Calu3 (cell line): ENCODE measurements at regions not wholly inside any gene's neighbourhood (a gene's known extent, or its start where the extent isn't known, plus 50 kb on each side); places are given as distances from the start of the nearest gene placed in this dataset.

Experiments used
- BruUV-seq: library from RNA; stranded (reverse); fragments of 400-500 nt; replicated peaks from 2 replicates; lab custom pipeline; 2021; lab: Mats Ljungman, UMichigan
- CTCF ChIA-PET: fragments of 300-600 bp; sonication (Branson Sonifier 250); formaldehyde crosslinking; loops from one replicate; lab custom pipeline; 2022; ENCODE audit warnings: antibody characterized with exemption; lab: Charles Lee
- DNase-seq: peaks from one replicate; pipeline ENCODE4 v3.0.0; 2022
- H3K27ac Mint-ChIP-seq: one replicate; pipeline ENCODE4 v1.8.0; 2022; ENCODE audit warnings: mixed read lengths; ENCODE audit not compliant: unreplicated experiment
- H3K27me3 Mint-ChIP-seq: one replicate; pipeline ENCODE4 v1.8.0; 2022; ENCODE audit warnings: mixed read lengths; ENCODE audit not compliant: unreplicated experiment
- H3K36me3 Mint-ChIP-seq: one replicate; pipeline ENCODE4 v1.8.0; 2022; ENCODE audit warnings: mild to moderate bottlenecking, moderate library complexity, mixed read lengths; ENCODE audit not compliant: insufficient read depth, unreplicated experiment
- H3K4me1 Mint-ChIP-seq: one replicate; pipeline ENCODE4 v1.8.0; 2022; ENCODE audit warnings: mild to moderate bottlenecking, low read depth, mixed read lengths; ENCODE audit not compliant: unreplicated experiment
- H3K4me3 Mint-ChIP-seq: one replicate; pipeline ENCODE4 v1.8.0; 2022; ENCODE audit warnings: mild to moderate bottlenecking, low read depth, moderate library complexity, mixed read lengths; ENCODE audit not compliant: unreplicated experiment
- H3K9me3 Mint-ChIP-seq: one replicate; pipeline ENCODE4 v1.8.0; 2022; ENCODE audit warnings: low read depth, mixed read lengths; ENCODE audit not compliant: unreplicated experiment
- CTCF ChIP-seq: fragments of 200-600 bp; IDR thresholded peaks from one replicate; pipeline ENCODE4 v1.8.0; 2022; ENCODE audit warnings: antibody characterized with exemption; ENCODE audit not compliant: unreplicated experiment
- intact Hi-C: fragments of 100-400 bp; cut with micrococcal nuclease; formaldehyde crosslinking; loops from one replicate; pipeline ENCODE4 v1.10.0; 2022; ENCODE audit not compliant: unreplicated experiment

- no peak for DNase-seq
- intact Hi-C loops, result loop anchor here (10.0 kb wide), 1 partner anchor 65 kb away; no protein-coding TSS in a partner anchor
- no TSS peak for BruUV-seq
- no peaks in the 10 kb centered on the region for H3K4me1 Mint-ChIP-seq
- no peak for TF ChIP-seq CTCF
- no peaks in the 10 kb centered on the region for H3K9me3 Mint-ChIP-seq
- CTCF ChIA-PET, result interaction anchor here (0.9 kb wide), 1 partner anchor 19 kb away, joined by 3 read pairs; no protein-coding TSS in a partner anchor
- no peak overlapping the region for H3K27ac Mint-ChIP-seq
- H3K36me3 Mint-ChIP-seq, result no peaks in the 10 kb centered on the region
- H3K4me3 Mint-ChIP-seq, result no peak overlapping the region
- H3K27me3 Mint-ChIP-seq, result no peaks in the 10 kb centered on the region
These were observed 195.1 kb downstream of the ZPLD1 start for GRCh38 chr3:102629943-102630342.

GRCh38 chr3:102630531-102630930 is 195.7 kb downstream of the ZPLD1 start:
- BruUV-seq, result no TSS peak
- Mint-ChIP-seq H3K4me3 (no peak overlapping the region), H3K27ac (no peak overlapping the region), H3K4me1 (no peaks in the 10 kb centered on the region), H3K27me3 (no peaks in the 10 kb centered on the region), H3K36me3 (no peaks in the 10 kb centered on the region), H3K9me3 (no peaks in the 10 kb centered on the region)
- DNase-seq, result no peak
- CTCF ChIA-PET, result interaction anchor here (0.9 kb wide), 1 partner anchor 19 kb away, joined by 3 read pairs; no protein-coding TSS in a partner anchor
- intact Hi-C loops, result loop anchor here (10.0 kb wide), 1 partner anchor 64 kb away; no protein-coding TSS in a partner anchor
- TF ChIP-seq CTCF, result no peak

GRCh38 chr3:102643546-102643945 is 208.7 kb downstream of the ZPLD1 start:
- Mint-ChIP-seq H3K27ac (no peak overlapping the region), H3K27me3 (no peaks in the 10 kb centered on the region), H3K4me3 (no peak overlapping the region), H3K36me3 (no peaks in the 10 kb centered on the region), H3K9me3 (no peaks in the 10 kb centered on the region), H3K4me1 (no peaks in the 10 kb centered on the region)
- CTCF ChIA-PET, result no interaction called here
- no peak for DNase-seq
- intact Hi-C loops, result no loop called here
- no TSS peak for BruUV-seq
- TF ChIP-seq CTCF, result no peak

- no TSS peak for BruUV-seq
- no peaks in the 10 kb centered on the region for H3K27me3 Mint-ChIP-seq
- no peak for TF ChIP-seq CTCF
- no peaks in the 10 kb centered on the region for H3K4me1 Mint-ChIP-seq
- no peak overlapping the region for H3K27ac Mint-ChIP-seq
- CTCF ChIA-PET, result no interaction called here
- no peaks in the 10 kb centered on the region for H3K9me3 Mint-ChIP-seq
- H3K36me3 Mint-ChIP-seq, result no peaks in the 10 kb centered on the region
- H3K4me3 Mint-ChIP-seq, result no peak overlapping the region
- intact Hi-C loops, result no loop called here
- no peak for DNase-seq
These were observed 211.7 kb downstream of the ZPLD1 start for GRCh38 chr3:102646557-102646956.
